Fibroblast of villous mesenchyme (primary cell): ENCODE measurements at regions not wholly inside any gene's neighbourhood (a gene's known extent, or its start where the extent isn't known, plus 50 kb on each side); places are given as distances from the start of the nearest gene placed in this dataset.

Source experiments
- DNase-seq: peaks from one replicate; pipeline ENCODE4 v3.0.0-alpha.2; 2010; ENCODE audit warnings: low read depth
- H3K4me3 ChIP-seq: 2 replicates; pipeline ENCODE4 v1.5.1; 2011; ENCODE audit warnings: low read depth, mild to moderate bottlenecking, low read length
- CTCF ChIP-seq: IDR thresholded peaks from 2 replicates; pipeline ENCODE4 v1.5.1; 2012; ENCODE audit warnings: low read depth, mild to moderate bottlenecking, low read length; ENCODE audit not compliant: insufficient read depth

GRCh38 chrX:39681885-39682284 is 415.9 kb downstream of the BCOR start:
- no peak overlapping the region for H3K4me3 ChIP-seq
- DNase-seq = no peak
- TF ChIP-seq CTCF = no peak

GRCh38 chrX:39682778-39683177 is 415.0 kb downstream of the BCOR start:
- no peak for DNase-seq
- H3K4me3 ChIP-seq = no peak overlapping the region
- no peak for TF ChIP-seq CTCF

- DNase-seq = no peak
- H3K4me3 ChIP-seq = peak overlapping the region; percentile 37
- no peak for TF ChIP-seq CTCF
Measured at GRCh38 chrX:39688219-39688575, 409.6 kb downstream of the BCOR start.

GRCh38 chrX:39688576-39689375 is 409.0 kb downstream of the BCOR start:
- no peak for TF ChIP-seq CTCF
- DNase-seq = peak; percentile 34

GRCh38 chrX:39689376-39690104 is 408.2 kb downstream of the BCOR start:
- no peak for TF ChIP-seq CTCF
- peak overlapping the region; percentile 37 for H3K4me3 ChIP-seq
- DNase-seq = no peak

More at GRCh38 chrX:39688576-39689375, 409.0 kb downstream of the BCOR start:
- peak overlapping the region; percentile 37 for H3K4me3 ChIP-seq

GRCh38 chrX:39690541-39691415 is 407.0 kb downstream of the BCOR start:
- H3K4me3 ChIP-seq = no peak overlapping the region
- DNase-seq = no peak
- TF ChIP-seq CTCF = no peak
